HEK293 (cell line): ENCODE measurements at regions not wholly inside any gene's neighbourhood (a gene's known extent, or its start where the extent isn't known, plus 50 kb on each side); places are given as distances from the start of the nearest gene placed in this dataset.

Experiments
- KLF8 ChIP-seq: fragments of 450-650 bp; formaldehyde crosslinking; IDR thresholded peaks from 2 replicates; pipeline ENCODE4 v1.5.1; 2016; ENCODE audit warnings: missing biosample characterization, missing genetic modification characterization
- SP2 ChIP-seq: fragments of 450-650 bp; formaldehyde crosslinking; IDR thresholded peaks from 2 replicates; pipeline ENCODE4 v1.5.1; 2016; ENCODE audit warnings: missing biosample characterization, missing genetic modification characterization
- ZNF670 ChIP-seq: fragments of 450-650 bp; formaldehyde crosslinking; IDR thresholded peaks from 2 replicates; pipeline ENCODE4 v1.5.1; 2016; ENCODE audit warnings: missing biosample characterization, missing genetic modification characterization, low read depth
- ZNF785 ChIP-seq: fragments of 450-650 bp; formaldehyde crosslinking; IDR thresholded peaks from 2 replicates; pipeline ENCODE4 v1.5.1; 2016; ENCODE audit warnings: missing biosample characterization, missing genetic modification characterization
- TF ChIP-seq, protein P1 (sequence below): fragments of 450-650 bp; formaldehyde crosslinking; IDR thresholded peaks from 2 replicates; pipeline ENCODE4 v1.5.1; 2016; ENCODE audit warnings: missing biosample characterization, missing genetic modification characterization
- TF ChIP-seq, protein P2 (sequence below): fragments of 450-650 bp; formaldehyde crosslinking; IDR thresholded peaks from 2 replicates; pipeline ENCODE4 v1.5.1; 2016; ENCODE audit warnings: missing biosample characterization, missing genetic modification characterization

DNA sequence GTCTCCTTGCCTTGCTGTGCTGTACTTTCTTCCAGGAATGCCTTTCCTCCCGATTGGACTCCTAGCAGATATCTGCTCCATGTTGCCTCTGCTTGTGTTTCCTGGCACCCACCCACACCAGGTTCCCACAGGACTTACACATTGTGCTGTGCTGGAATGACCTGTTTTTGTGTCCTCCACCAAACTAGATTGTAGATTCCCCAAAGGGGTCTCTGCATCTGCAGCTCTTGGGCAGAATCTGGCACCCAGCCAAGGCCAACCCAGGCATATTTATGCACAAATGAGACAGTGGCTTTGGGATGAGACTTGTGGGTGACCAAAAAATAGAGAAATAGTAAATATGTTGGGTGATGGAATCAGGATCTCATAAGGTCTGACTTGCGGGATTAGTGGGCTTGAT lies 278.2 kb downstream of the RRAGC start:
- TF ChIP-seq KLF8 (no peak), SP2 (tag by site-specific recombination) (no peak), ZNF785 (tag by site-specific recombination) (no peak), ZNF670 (tag by site-specific recombination) (no peak)
- TF ChIP-seq, protein P1, sequence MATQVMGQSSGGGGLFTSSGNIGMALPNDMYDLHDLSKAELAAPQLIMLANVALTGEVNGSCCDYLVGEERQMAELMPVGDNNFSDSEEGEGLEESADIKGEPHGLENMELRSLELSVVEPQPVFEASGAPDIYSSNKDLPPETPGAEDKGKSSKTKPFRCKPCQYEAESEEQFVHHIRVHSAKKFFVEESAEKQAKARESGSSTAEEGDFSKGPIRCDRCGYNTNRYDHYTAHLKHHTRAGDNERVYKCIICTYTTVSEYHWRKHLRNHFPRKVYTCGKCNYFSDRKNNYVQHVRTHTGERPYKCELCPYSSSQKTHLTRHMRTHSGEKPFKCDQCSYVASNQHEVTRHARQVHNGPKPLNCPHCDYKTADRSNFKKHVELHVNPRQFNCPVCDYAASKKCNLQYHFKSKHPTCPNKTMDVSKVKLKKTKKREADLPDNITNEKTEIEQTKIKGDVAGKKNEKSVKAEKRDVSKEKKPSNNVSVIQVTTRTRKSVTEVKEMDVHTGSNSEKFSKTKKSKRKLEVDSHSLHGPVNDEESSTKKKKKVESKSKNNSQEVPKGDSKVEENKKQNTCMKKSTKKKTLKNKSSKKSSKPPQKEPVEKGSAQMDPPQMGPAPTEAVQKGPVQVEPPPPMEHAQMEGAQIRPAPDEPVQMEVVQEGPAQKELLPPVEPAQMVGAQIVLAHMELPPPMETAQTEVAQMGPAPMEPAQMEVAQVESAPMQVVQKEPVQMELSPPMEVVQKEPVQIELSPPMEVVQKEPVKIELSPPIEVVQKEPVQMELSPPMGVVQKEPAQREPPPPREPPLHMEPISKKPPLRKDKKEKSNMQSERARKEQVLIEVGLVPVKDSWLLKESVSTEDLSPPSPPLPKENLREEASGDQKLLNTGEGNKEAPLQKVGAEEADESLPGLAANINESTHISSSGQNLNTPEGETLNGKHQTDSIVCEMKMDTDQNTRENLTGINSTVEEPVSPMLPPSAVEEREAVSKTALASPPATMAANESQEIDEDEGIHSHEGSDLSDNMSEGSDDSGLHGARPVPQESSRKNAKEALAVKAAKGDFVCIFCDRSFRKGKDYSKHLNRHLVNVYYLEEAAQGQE (tag by site-specific recombination) = no peak
- TF ChIP-seq, protein P2, sequence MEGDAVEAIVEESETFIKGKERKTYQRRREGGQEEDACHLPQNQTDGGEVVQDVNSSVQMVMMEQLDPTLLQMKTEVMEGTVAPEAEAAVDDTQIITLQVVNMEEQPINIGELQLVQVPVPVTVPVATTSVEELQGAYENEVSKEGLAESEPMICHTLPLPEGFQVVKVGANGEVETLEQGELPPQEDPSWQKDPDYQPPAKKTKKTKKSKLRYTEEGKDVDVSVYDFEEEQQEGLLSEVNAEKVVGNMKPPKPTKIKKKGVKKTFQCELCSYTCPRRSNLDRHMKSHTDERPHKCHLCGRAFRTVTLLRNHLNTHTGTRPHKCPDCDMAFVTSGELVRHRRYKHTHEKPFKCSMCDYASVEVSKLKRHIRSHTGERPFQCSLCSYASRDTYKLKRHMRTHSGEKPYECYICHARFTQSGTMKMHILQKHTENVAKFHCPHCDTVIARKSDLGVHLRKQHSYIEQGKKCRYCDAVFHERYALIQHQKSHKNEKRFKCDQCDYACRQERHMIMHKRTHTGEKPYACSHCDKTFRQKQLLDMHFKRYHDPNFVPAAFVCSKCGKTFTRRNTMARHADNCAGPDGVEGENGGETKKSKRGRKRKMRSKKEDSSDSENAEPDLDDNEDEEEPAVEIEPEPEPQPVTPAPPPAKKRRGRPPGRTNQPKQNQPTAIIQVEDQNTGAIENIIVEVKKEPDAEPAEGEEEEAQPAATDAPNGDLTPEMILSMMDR (tag by site-specific recombination) = no peak
